GM19452 (cell line): ENCODE measurements at regions not wholly inside any gene's neighbourhood (a gene's known extent, or its start where the extent isn't known, plus 50 kb on each side); places are given as distances from the start of the nearest gene placed in this dataset.
"Not testable (repeated sequence)": the region's sequence is repeated elsewhere in the genome, so short reads cannot be mapped to it uniquely, and the experiment has no call there.

Experiments
- ATAC-seq: cut with Tn5 transposase; IDR thresholded peaks from one replicate; pipeline ENCODE4 v1.9.1; 2021; ENCODE audit not compliant: unreplicated experiment

- no peak for ATAC-seq
Observed at GRCh38 chr2:226478109-226478809, 321.4 kb downstream of the IRS1 start.

GRCh38 chr2:226477221-226478108 is 322.2 kb downstream of the IRS1 start:
- ATAC-seq = no peak

- ATAC-seq = no peak
Observed at GRCh38 chr2:226475650-226476049, 324.0 kb downstream of the IRS1 start.

- ATAC-seq = no peak
Observed at GRCh38 chr2:226474131-226474530, 325.5 kb downstream of the IRS1 start.

GRCh38 chr2:226471987-226472470 is 327.6 kb downstream of the IRS1 start:
- ATAC-seq = no peak

GRCh38 chr2:226467633-226468032 is 332.0 kb downstream of the IRS1 start:
- ATAC-seq = no peak

GRCh38 chr2:226467221-226467620 is 332.4 kb downstream of the IRS1 start:
- ATAC-seq = no peak

GRCh38 chr2:226466589-226466988 is 333.0 kb downstream of the IRS1 start:
- no peak for ATAC-seq

- no peak for ATAC-seq
Observed at GRCh38 chr2:226466124-226466523, 333.5 kb downstream of the IRS1 start.

GRCh38 chr2:226464380-226464779 is 335.2 kb downstream of the IRS1 start:
- ATAC-seq = no peak

- ATAC-seq = no peak
Observed at GRCh38 chr2:226463154-226463553, 336.5 kb downstream of the IRS1 start.

- ATAC-seq = no peak
Observed at GRCh38 chr2:226461981-226462380, 337.6 kb downstream of the IRS1 start.

- not testable (repeated sequence) for ATAC-seq
Observed at GRCh38 chr2:226456144-226456543, 343.5 kb downstream of the IRS1 start.

- ATAC-seq = no peak
Observed at GRCh38 chr2:226452768-226453167, 346.9 kb downstream of the IRS1 start.

GRCh38 chr2:226451486-226451885 is 348.1 kb downstream of the IRS1 start:
- no peak for ATAC-seq

GRCh38 chr2:226450141-226450540 is 349.5 kb downstream of the IRS1 start:
- no peak for ATAC-seq

GRCh38 chr2:226447338-226448300 is 352.0 kb downstream of the IRS1 start:
- no peak for ATAC-seq

- no peak for ATAC-seq
Observed at GRCh38 chr2:226446406-226447001, 353.1 kb downstream of the IRS1 start.

GRCh38 chr2:226445216-226445861 is 354.3 kb downstream of the IRS1 start:
- ATAC-seq = no peak

- ATAC-seq = no peak
Observed at GRCh38 chr2:226443112-226443511, 356.5 kb downstream of the IRS1 start.
